Esophagus squamous epithelium (tissue), 4 donors: ENCODE measurements at regions not wholly inside any gene's neighbourhood (a gene's known extent, or its start where the extent isn't known, plus 50 kb on each side); places are given as distances from the start of the nearest gene placed in this dataset.

ENCODE experiments used
- POLR2A ChIP-seq, 4 donors: fragments of 450-650 bp; IDR thresholded peaks; one replicate each; pipeline ENCODE4 v1.6.1; 2017; ENCODE audit warnings: antibody characterized with exemption in 4 of 4, mild to moderate bottlenecking in 4 of 4, moderate library complexity in 3 of 4
- TF ChIP-seq, protein P1 (sequence below), 6 experiments: fragments of 450-650 bp in 4 of 6; fragments of 200-600 bp in 2 of 6; sonication (generic) in 2 of 6; IDR thresholded peaks; one replicate each; pipeline ENCODE4 v1.5.1; 2016 to 2019; ENCODE audit warnings: antibody characterized with exemption in 6 of 6, mild to moderate bottlenecking in 4 of 6, moderate library complexity in 4 of 6

DNA sequence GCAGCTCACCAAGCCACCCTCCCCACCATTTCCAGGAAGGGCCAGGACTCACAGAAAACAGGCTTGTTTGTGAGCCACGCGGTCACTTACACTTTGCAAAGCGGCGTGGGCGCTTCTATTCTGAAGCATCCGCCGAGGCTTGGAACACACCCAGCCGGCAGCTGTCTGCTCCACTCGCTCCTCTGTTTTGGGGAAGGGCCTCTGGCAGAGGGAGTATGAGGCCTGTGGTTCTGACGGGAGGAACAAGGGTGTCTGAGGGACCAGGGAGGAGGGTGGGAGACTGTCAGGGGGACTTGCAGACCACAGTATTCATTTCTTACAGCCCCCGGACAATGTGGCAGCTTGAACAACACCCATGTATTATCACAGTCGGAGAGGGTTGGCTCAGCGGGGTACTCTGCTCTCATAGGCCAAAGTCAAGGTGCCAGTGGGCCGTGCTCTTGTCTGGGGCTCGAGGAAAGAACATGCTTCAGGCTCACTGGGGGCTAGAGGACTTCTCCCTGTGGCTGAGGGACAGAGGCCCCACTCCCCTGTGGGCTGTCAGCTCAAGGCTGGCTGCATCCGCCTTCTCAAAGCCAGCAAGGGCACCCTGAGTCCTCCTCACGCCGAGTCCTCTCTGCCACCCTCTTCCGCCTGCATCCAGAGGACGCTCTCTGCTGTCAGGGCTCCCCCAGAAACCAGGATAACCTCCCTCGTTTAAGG lies 60.4 kb upstream of the FAM20C start:
- TF ChIP-seq, protein P1, sequence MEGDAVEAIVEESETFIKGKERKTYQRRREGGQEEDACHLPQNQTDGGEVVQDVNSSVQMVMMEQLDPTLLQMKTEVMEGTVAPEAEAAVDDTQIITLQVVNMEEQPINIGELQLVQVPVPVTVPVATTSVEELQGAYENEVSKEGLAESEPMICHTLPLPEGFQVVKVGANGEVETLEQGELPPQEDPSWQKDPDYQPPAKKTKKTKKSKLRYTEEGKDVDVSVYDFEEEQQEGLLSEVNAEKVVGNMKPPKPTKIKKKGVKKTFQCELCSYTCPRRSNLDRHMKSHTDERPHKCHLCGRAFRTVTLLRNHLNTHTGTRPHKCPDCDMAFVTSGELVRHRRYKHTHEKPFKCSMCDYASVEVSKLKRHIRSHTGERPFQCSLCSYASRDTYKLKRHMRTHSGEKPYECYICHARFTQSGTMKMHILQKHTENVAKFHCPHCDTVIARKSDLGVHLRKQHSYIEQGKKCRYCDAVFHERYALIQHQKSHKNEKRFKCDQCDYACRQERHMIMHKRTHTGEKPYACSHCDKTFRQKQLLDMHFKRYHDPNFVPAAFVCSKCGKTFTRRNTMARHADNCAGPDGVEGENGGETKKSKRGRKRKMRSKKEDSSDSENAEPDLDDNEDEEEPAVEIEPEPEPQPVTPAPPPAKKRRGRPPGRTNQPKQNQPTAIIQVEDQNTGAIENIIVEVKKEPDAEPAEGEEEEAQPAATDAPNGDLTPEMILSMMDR (IDR thresholded peaks at IDR 0.05), result no peak
- no peak for TF ChIP-seq POLR2A (IDR thresholded peaks at IDR 0.05)
